MCF 10A (cell line): ENCODE measurements at regions not wholly inside any gene's neighbourhood (a gene's known extent, or its start where the extent isn't known, plus 50 kb on each side); places are given as distances from the start of the nearest gene placed in this dataset.

Source experiments
- BruUV-seq: library from RNA; stranded (reverse); fragments of 400-500 nt; replicated peaks from 2 replicates; lab custom pipeline; 2021; lab: Mats Ljungman, UMichigan
- CTCF ChIA-PET: fragments of 300-600 bp; sonication (Branson Sonifier 250); formaldehyde crosslinking; extraction: SDS; loops from one replicate; lab custom pipeline; 2021; ENCODE audit warnings: antibody characterized with exemption, inconsistent platforms; lab: Yijun Ruan, JAX
- POLR2A ChIA-PET: fragments of 300-600, 350-650 bp; sonication (Branson Sonifier 250); formaldehyde crosslinking; extraction: SDS; loops from one replicate; lab custom pipeline; 2020; ENCODE audit warnings: antibody characterized with exemption, inconsistent platforms; lab: Yijun Ruan, JAX
- DNase-seq: peaks from one replicate; pipeline ENCODE4 v3.0.0-alpha.2; 2018; ENCODE audit not compliant: unreplicated experiment
- H3K27ac Mint-ChIP-seq: one replicate; pipeline ENCODE4 v1.8.0; 2022; ENCODE audit warnings: mild to moderate bottlenecking, low read depth, mixed read lengths; ENCODE audit not compliant: unreplicated experiment
- H3K27me3 Mint-ChIP-seq: one replicate; pipeline ENCODE4 v1.8.0; 2022; ENCODE audit warnings: mixed read lengths; ENCODE audit not compliant: insufficient read depth, unreplicated experiment
- H3K36me3 Mint-ChIP-seq: one replicate; pipeline ENCODE4 v1.8.0; 2022; ENCODE audit warnings: mild to moderate bottlenecking, moderate library complexity, mixed read lengths; ENCODE audit not compliant: insufficient read depth, unreplicated experiment
- H3K4me1 Mint-ChIP-seq: one replicate; pipeline ENCODE4 v1.8.0; 2022; ENCODE audit warnings: mixed read lengths; ENCODE audit not compliant: insufficient read depth, unreplicated experiment
- H3K4me3 Mint-ChIP-seq: one replicate; pipeline ENCODE4 v1.8.0; 2022; ENCODE audit warnings: mild to moderate bottlenecking, moderate library complexity, mixed read lengths; ENCODE audit not compliant: unreplicated experiment
- H3K9me3 Mint-ChIP-seq: one replicate; pipeline ENCODE4 v1.8.0; 2022; ENCODE audit warnings: mixed read lengths; ENCODE audit not compliant: unreplicated experiment
- CTCF ChIP-seq: fragments of 200-600 bp; IDR thresholded peaks from one replicate; pipeline ENCODE4 v1.8.0; 2022; ENCODE audit warnings: antibody characterized with exemption, mild to moderate bottlenecking; ENCODE audit not compliant: unreplicated experiment
- intact Hi-C: fragments of 100-400 bp; cut with micrococcal nuclease; formaldehyde crosslinking; loops from 2 replicates; pipeline ENCODE4 v1.14.1; 2022

DNA sequence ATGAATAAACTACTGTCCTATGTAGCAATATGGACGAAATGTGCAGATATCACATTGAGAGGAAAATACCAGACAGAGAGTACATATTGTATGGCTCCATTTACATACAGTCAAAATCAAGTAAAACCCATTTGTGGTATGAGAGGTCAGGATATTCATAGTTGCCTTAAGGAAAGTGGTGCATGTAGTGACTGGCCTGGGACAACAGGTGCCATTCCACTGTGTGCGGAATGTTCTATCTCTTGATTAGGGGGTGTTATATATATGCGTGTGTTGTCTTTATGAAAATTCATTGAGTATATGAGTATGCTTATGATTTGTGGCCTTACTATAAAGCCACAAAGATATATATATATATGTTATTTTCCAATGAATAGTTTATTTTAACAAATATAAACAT, 964.0 kb downstream of the SORCS3 start:
- Mint-ChIP-seq H3K27ac (no peak overlapping the region), H3K27me3 (no peaks in the 10 kb centered on the region), H3K4me1 (no peaks in the 10 kb centered on the region), H3K4me3 (no peak overlapping the region), H3K9me3 (peaks cover 7% of the 10 kb centered on the region), H3K36me3 (no peaks in the 10 kb centered on the region)
- POLR2A ChIA-PET, result no interaction called here
- CTCF ChIA-PET, result interaction anchor here (1.5 kb wide), 1 partner anchor 29 kb away, joined by 6 read pairs; no protein-coding TSS in a partner anchor
- no peak for TF ChIP-seq CTCF
- BruUV-seq, result no TSS peak
- intact Hi-C loops, result no loop called here
- DNase-seq, result no peak

DNA sequence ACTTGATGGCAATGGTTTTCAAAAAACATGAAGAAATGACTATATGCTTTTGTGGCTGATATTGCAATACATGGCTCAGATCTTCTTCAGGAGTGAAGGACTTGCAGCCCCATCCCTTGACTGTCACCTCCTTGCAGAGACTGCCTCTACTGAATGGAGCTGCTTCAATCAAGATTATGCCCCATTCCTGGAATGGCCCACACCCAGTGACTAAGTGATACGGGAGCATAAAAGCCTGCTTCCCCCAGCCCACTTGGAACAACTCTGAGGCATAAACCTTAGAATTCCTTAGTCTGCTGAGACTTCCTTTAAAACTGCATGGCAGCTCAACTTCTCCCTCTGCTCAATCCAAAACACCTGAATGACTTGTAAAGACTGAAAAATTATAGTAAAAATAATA, 957.1 kb downstream of the SORCS3 start:
- Mint-ChIP-seq H3K4me1 (no peaks in the 10 kb centered on the region), H3K27me3 (no peaks in the 10 kb centered on the region), H3K36me3 (no peaks in the 10 kb centered on the region), H3K4me3 (no peak overlapping the region), H3K9me3 (peaks cover 8% of the 10 kb centered on the region), H3K27ac (no peak overlapping the region)
- no TSS peak for BruUV-seq
- intact Hi-C loops, result no loop called here
- ChIA-PET POLR2A (no interaction called here), CTCF (no interaction called here)
- no peak for TF ChIP-seq CTCF
- DNase-seq, result no peak

GRCh38 chr10:105597312-105597711, 956.2 kb downstream of the SORCS3 start:
- DNase-seq, result peak; percentile 8
- no peaks in the 10 kb centered on the region for H3K4me1 Mint-ChIP-seq
- no peak overlapping the region for H3K27ac Mint-ChIP-seq
- TF ChIP-seq CTCF, result no peak
- H3K36me3 Mint-ChIP-seq, result no peaks in the 10 kb centered on the region
- no peak overlapping the region for H3K4me3 Mint-ChIP-seq
- intact Hi-C loops, result no loop called here
- ChIA-PET CTCF (no interaction called here), POLR2A (no interaction called here)
- peaks cover 8% of the 10 kb centered on the region for H3K9me3 Mint-ChIP-seq
- no peaks in the 10 kb centered on the region for H3K27me3 Mint-ChIP-seq
- no TSS peak for BruUV-seq

DNA sequence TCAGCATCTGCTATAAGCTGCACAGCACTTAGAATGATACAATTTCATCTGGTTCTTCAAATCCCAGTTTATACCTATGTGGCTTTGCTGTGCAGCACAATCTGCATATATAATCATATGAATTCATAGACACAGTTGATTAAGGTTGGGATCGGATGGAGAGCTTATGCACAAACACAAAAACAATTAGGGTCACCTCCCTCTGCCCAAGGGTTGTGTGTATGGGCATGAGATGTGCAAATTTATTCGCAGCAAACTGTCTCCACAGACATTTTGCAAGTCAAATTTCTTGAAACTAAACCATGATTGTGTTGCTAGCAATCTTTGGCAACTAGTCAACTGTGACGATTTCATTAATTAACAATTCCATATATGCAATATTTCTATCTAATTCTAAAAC, 955.7 kb downstream of the SORCS3 start:
- ChIA-PET CTCF (no interaction called here), POLR2A (no interaction called here)
- intact Hi-C loops, result no loop called here
- DNase-seq, result no peak
- H3K9me3 Mint-ChIP-seq, result peaks cover 13% of the 10 kb centered on the region
- no peaks in the 10 kb centered on the region for H3K4me1 Mint-ChIP-seq
- TF ChIP-seq CTCF, result no peak
- no TSS peak for BruUV-seq
- H3K27me3 Mint-ChIP-seq, result no peaks in the 10 kb centered on the region
- no peak overlapping the region for H3K4me3 Mint-ChIP-seq
- H3K27ac Mint-ChIP-seq, result no peak overlapping the region
- H3K36me3 Mint-ChIP-seq, result no peaks in the 10 kb centered on the region
